GM23338 (cell line): ENCODE measurements at regions not wholly inside any gene's neighbourhood (a gene's known extent, or its start where the extent isn't known, plus 50 kb on each side); places are given as distances from the start of the nearest gene placed in this dataset.

Source experiments
- ATAC-seq: fragments of 200-7000 bp; cut with Tn5 transposase; 3 replicates; pipeline ENCODE4 v1.9.1; 2020
- DNase-seq: peaks from one replicate; pipeline ENCODE4 v3.0.0-alpha.2; 2015; ENCODE audit warnings: low spot score
- H2AFZ ChIP-seq: fragments of 200-600 bp; sonication (generic); 2 replicates; pipeline ENCODE4 v1.8.0; 2016; ENCODE audit warnings: antibody characterized with exemption, mild to moderate bottlenecking, moderate library complexity
- H3F3A ChIP-seq: fragments of 200-600 bp; sonication (generic); replicated peaks from 2 replicates; pipeline ENCODE4 v1.8.0; 2017; ENCODE audit warnings: antibody characterized with exemption, mixed run types, low read depth
- H3K27ac ChIP-seq: fragments of 200-600 bp; sonication (generic); 2 replicates; pipeline ENCODE4 v1.6.1; 2016; ENCODE audit warnings: low read depth
- H3K27me3 ChIP-seq: fragments of 200-600 bp; sonication (generic); 2 replicates; pipeline ENCODE4 v1.8.0; 2016; ENCODE audit warnings: mild to moderate bottlenecking, mixed run types, moderate library complexity; ENCODE audit not compliant: insufficient read depth
- H3K36me3 ChIP-seq: fragments of 200-600 bp; sonication (generic); 2 replicates; pipeline ENCODE4 v1.8.0; 2016; ENCODE audit warnings: mild to moderate bottlenecking; ENCODE audit not compliant: insufficient read depth
- H3K4me1 ChIP-seq: fragments of 200-600 bp; sonication (generic); 2 replicates; pipeline ENCODE4 v1.8.0; 2016; ENCODE audit warnings: mild to moderate bottlenecking, moderate library complexity; ENCODE audit not compliant: insufficient read depth
- H3K4me2 ChIP-seq: fragments of 200-600 bp; sonication (generic); 2 replicates; pipeline ENCODE4 v1.7.1; 2017; ENCODE audit warnings: mixed run types
- H3K4me3 ChIP-seq: fragments of 200-600 bp; sonication (generic); 2 replicates; pipeline ENCODE4 v1.6.1; 2016; ENCODE audit warnings: mixed run types
- H3K79me2 ChIP-seq: fragments of 200-600 bp; sonication (generic); replicated peaks from 2 replicates; pipeline ENCODE4 v1.8.0; 2017; ENCODE audit warnings: mild to moderate bottlenecking; ENCODE audit not compliant: insufficient read depth
- H3K9me2 ChIP-seq: fragments of 200-600 bp; sonication (generic); 2 replicates; pipeline ENCODE4 v1.8.0; 2017; ENCODE audit not compliant: insufficient read depth
- H4K20me1 ChIP-seq: fragments of 200-600 bp; sonication (generic); replicated peaks from 2 replicates; pipeline ENCODE4 v1.8.0; 2017; ENCODE audit warnings: mild to moderate bottlenecking; ENCODE audit not compliant: insufficient read depth
- H3K27ac Mint-ChIP-seq: 2 replicates; pipeline ENCODE4 v1.8.0; 2020; ENCODE audit warnings: inconsistent platforms, mild to moderate bottlenecking, moderate library complexity, mixed read lengths
- H3K27me3 Mint-ChIP-seq: 3 replicates; pipeline ENCODE4 v1.8.0; 2022; ENCODE audit warnings: low read depth, mild to moderate bottlenecking, moderate library complexity, mixed read lengths, inconsistent platforms; ENCODE audit not compliant: insufficient read depth, poor library complexity
- H3K36me3 Mint-ChIP-seq: 3 replicates; pipeline ENCODE4 v1.8.0; 2021; ENCODE audit warnings: low read depth, mild to moderate bottlenecking, inconsistent platforms, moderate library complexity, mixed read lengths
- H3K4me1 Mint-ChIP-seq: 3 replicates; pipeline ENCODE4 v1.8.0; 2020; ENCODE audit warnings: mild to moderate bottlenecking, inconsistent platforms, mixed read lengths
- H3K4me3 Mint-ChIP-seq: 3 replicates; pipeline ENCODE4 v1.8.0; 2021; ENCODE audit warnings: moderate library complexity, mild to moderate bottlenecking, inconsistent platforms, mixed read lengths
- H3K9me3 Mint-ChIP-seq: 3 replicates; pipeline ENCODE4 v1.8.0; 2020; ENCODE audit warnings: moderate library complexity, mild to moderate bottlenecking, inconsistent platforms, mixed read lengths
- EZH2 ChIP-seq: fragments of 200-600 bp; sonication (generic); IDR thresholded peaks from one replicate; pipeline ENCODE4 v1.8.0; 2017; ENCODE audit warnings: antibody characterized with exemption, mild to moderate bottlenecking, low read depth; ENCODE audit not compliant: unreplicated experiment
- EZH2phosphoT487 ChIP-seq: fragments of 200-600 bp; sonication (generic); IDR thresholded peaks from one replicate; pipeline ENCODE4 v1.8.1; 2018; ENCODE audit warnings: antibody characterized with exemption; ENCODE audit not compliant: unreplicated experiment
- JUNB ChIP-seq: IDR thresholded peaks from one replicate; pipeline ENCODE4 v1.6.1; 2016; ENCODE audit warnings: antibody characterized with exemption; ENCODE audit not compliant: unreplicated experiment
- NANOG ChIP-seq: IDR thresholded peaks from 2 replicates; pipeline ENCODE4 v1.6.1; 2016; ENCODE audit warnings: antibody characterized with exemption, borderline replicate concordance
- POLR2AphosphoS5 ChIP-seq: IDR thresholded peaks from 2 replicates; pipeline ENCODE4 v1.6.1; 2016; ENCODE audit warnings: antibody characterized with exemption, low read depth
- ZNF114 ChIP-seq: fragments of 250-450 bp; sonication (Bioruptor Pico); IDR thresholded peaks from 2 replicates; pipeline ENCODE4 v1.5.0; 2020; ENCODE audit warnings: mild to moderate bottlenecking, moderate library complexity
- ZNF331 ChIP-seq: fragments of 250-450 bp; sonication (Bioruptor Pico); IDR thresholded peaks from 2 replicates; pipeline ENCODE4 v1.5.0; 2020; ENCODE audit warnings: low read depth, mild to moderate bottlenecking, moderate library complexity
- TF ChIP-seq, protein P1 (sequence below), 2 experiments: fragments of 200-600 bp in 1 of 2; sonication (generic) in 1 of 2; conservative IDR thresholded peaks; 2 replicates each; pipeline versions ENCODE4 v1.5.1 to v1.6.1; 2016 to 2017; ENCODE audit warnings: antibody characterized with exemption in 2 of 2, low read depth in 2 of 2, mild to moderate bottlenecking in 2 of 2, moderate library complexity in 1 of 2
- TF ChIP-seq, protein P2 (sequence below): IDR thresholded peaks from 2 replicates; pipeline ENCODE4 v1.6.1; 2016; ENCODE audit warnings: antibody characterized with exemption
- TF ChIP-seq, protein P3 (sequence below): IDR thresholded peaks from one replicate; pipeline ENCODE4 v1.6.1; 2018; ENCODE audit warnings: antibody characterized with exemption; ENCODE audit not compliant: unreplicated experiment

DNA sequence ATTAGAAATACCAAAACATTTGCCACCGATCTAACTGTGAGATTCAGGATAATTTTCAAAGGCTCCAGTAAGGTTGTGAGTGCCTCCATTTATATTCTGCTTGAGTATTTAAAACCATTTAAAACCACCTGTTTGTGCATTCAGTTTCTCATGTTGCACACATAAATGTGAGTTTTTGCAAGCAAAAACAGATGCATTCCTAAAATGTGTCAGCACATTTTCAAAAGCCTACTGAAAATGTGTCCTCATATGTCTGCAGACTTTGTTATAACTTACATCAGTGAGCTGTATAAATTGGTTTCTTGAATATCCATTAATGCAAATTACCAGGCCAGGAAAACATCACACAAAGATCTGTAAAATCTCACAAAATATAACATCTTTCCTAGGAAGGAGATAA, 676.6 kb upstream of the EPHA7 start:
- Mint-ChIP-seq H3K4me1 (peaks cover under 1% of the 10 kb centered on the region; the same call in 2 of the 3 replicates), H3K36me3 (no peaks in the 10 kb centered on the region), H3K4me3 (no peak overlapping the region), H3K9me3 (no peaks in the 10 kb centered on the region), H3K27ac (no peak overlapping the region), H3K27me3 (no peaks in the 10 kb centered on the region)
- Histone ChIP-seq H3K27ac (no peak overlapping the region), H3F3A (no peaks in the 10 kb centered on the region), H3K9me2 (no peaks in the 10 kb centered on the region), H3K4me2 (no peak overlapping the region), H3K79me2 (no peaks in the 10 kb centered on the region), H3K4me1 (no peaks in the 10 kb centered on the region), H3K36me3 (no peaks in the 10 kb centered on the region), H4K20me1 (no peaks in the 10 kb centered on the region), H2AFZ (no peak overlapping the region), H3K27me3 (no peaks in the 10 kb centered on the region), H3K4me3 (no peak overlapping the region)
- DNase-seq (no peak), ATAC-seq (no peak)
- TF ChIP-seq EZH2 (no peak), NANOG (no peak), ZNF114 (CRISPR knock-in tag) (no peak), EZH2phosphoT487 (no peak), JUNB (no peak), POLR2AphosphoS5 (no peak), ZNF331 (CRISPR knock-in tag) (no peak)
- TF ChIP-seq, protein P1, sequence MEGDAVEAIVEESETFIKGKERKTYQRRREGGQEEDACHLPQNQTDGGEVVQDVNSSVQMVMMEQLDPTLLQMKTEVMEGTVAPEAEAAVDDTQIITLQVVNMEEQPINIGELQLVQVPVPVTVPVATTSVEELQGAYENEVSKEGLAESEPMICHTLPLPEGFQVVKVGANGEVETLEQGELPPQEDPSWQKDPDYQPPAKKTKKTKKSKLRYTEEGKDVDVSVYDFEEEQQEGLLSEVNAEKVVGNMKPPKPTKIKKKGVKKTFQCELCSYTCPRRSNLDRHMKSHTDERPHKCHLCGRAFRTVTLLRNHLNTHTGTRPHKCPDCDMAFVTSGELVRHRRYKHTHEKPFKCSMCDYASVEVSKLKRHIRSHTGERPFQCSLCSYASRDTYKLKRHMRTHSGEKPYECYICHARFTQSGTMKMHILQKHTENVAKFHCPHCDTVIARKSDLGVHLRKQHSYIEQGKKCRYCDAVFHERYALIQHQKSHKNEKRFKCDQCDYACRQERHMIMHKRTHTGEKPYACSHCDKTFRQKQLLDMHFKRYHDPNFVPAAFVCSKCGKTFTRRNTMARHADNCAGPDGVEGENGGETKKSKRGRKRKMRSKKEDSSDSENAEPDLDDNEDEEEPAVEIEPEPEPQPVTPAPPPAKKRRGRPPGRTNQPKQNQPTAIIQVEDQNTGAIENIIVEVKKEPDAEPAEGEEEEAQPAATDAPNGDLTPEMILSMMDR (conservative IDR thresholded peaks at IDR 0.05; ENCODE audit: low read depth in 2 of 2) = no peak
- TF ChIP-seq, protein P2, sequence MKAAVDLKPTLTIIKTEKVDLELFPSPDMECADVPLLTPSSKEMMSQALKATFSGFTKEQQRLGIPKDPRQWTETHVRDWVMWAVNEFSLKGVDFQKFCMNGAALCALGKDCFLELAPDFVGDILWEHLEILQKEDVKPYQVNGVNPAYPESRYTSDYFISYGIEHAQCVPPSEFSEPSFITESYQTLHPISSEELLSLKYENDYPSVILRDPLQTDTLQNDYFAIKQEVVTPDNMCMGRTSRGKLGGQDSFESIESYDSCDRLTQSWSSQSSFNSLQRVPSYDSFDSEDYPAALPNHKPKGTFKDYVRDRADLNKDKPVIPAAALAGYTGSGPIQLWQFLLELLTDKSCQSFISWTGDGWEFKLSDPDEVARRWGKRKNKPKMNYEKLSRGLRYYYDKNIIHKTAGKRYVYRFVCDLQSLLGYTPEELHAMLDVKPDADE = no peak

DNA sequence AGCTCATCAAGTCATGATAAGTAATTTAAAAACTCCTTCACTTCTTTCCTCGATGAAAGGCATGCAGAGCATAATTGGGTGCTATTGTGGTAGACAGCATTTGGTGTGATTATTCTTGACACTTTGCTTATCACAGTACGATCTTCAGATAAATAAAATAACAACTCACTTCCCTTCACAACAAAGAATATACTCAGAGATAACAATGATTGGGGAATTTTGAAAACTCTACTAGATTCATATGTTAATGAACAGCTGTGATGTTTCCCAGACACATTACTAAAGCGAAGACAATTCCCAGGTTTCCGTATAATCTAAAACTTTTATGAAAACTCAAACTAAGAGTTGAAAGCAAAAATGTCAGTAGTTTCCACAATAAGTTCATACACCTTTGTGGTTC, 670.6 kb upstream of the EPHA7 start:
- H3K79me2 ChIP-seq = no peaks in the 10 kb centered on the region
- H3K4me2 ChIP-seq = peak overlapping the region; percentile 7; the same call in 1 of the 2 replicates
- no peak for DNase-seq
- H3K4me3 ChIP-seq = no peak overlapping the region
- Mint-ChIP-seq H3K27ac (peak overlapping the region; percentile 60), H3K27me3 (no peaks in the 10 kb centered on the region), H3K4me1 (peaks cover 20% of the 10 kb centered on the region), H3K4me3 (no peak overlapping the region), H3K36me3 (no peaks in the 10 kb centered on the region), H3K9me3 (no peaks in the 10 kb centered on the region)
- no peaks in the 10 kb centered on the region for H3K27me3 ChIP-seq
- H2AFZ ChIP-seq = no peak overlapping the region
- TF ChIP-seq POLR2AphosphoS5 (no peak), NANOG (no peak), JUNB (no peak), ZNF114 (CRISPR knock-in tag) (no peak)
- TF ChIP-seq, protein P1 (conservative IDR thresholded peaks at IDR 0.05; ENCODE audit: low read depth in 2 of 2) = no peak
- TF ChIP-seq, protein P3, sequence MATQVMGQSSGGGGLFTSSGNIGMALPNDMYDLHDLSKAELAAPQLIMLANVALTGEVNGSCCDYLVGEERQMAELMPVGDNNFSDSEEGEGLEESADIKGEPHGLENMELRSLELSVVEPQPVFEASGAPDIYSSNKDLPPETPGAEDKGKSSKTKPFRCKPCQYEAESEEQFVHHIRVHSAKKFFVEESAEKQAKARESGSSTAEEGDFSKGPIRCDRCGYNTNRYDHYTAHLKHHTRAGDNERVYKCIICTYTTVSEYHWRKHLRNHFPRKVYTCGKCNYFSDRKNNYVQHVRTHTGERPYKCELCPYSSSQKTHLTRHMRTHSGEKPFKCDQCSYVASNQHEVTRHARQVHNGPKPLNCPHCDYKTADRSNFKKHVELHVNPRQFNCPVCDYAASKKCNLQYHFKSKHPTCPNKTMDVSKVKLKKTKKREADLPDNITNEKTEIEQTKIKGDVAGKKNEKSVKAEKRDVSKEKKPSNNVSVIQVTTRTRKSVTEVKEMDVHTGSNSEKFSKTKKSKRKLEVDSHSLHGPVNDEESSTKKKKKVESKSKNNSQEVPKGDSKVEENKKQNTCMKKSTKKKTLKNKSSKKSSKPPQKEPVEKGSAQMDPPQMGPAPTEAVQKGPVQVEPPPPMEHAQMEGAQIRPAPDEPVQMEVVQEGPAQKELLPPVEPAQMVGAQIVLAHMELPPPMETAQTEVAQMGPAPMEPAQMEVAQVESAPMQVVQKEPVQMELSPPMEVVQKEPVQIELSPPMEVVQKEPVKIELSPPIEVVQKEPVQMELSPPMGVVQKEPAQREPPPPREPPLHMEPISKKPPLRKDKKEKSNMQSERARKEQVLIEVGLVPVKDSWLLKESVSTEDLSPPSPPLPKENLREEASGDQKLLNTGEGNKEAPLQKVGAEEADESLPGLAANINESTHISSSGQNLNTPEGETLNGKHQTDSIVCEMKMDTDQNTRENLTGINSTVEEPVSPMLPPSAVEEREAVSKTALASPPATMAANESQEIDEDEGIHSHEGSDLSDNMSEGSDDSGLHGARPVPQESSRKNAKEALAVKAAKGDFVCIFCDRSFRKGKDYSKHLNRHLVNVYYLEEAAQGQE = no peak
- no peaks in the 10 kb centered on the region for H4K20me1 ChIP-seq
- H3F3A ChIP-seq = no peaks in the 10 kb centered on the region
- H3K4me1 ChIP-seq = peaks cover 12% of the 10 kb centered on the region
- no peaks in the 10 kb centered on the region for H3K9me2 ChIP-seq
- ATAC-seq = no peak
- H3K27ac ChIP-seq = peak overlapping the region; percentile 9; the same call in 1 of the 2 replicates
- H3K36me3 ChIP-seq = no peaks in the 10 kb centered on the region
